CD14-positive monocyte (primary cell): ENCODE measurements at regions not wholly inside any gene's neighbourhood (a gene's known extent, or its start where the extent isn't known, plus 50 kb on each side); places are given as distances from the start of the nearest gene placed in this dataset.

ENCODE experiments used
- DNase-seq, 3 donors: peaks; one replicate each; pipeline ENCODE4 v3.0.0-alpha.2; 2011 to 2022
- H2AFZ ChIP-seq: 2 replicates; pipeline ENCODE4 v1.6.0; 2012; ENCODE audit warnings: mild to moderate bottlenecking, low read depth, low read length, inconsistent platforms; ENCODE audit not compliant: insufficient read depth, poor library complexity, severe bottlenecking
- H3K27ac ChIP-seq, 2 donors: 1 replicate in 1 of 2; 2 replicates in 1 of 2; pipeline ENCODE4 v1.5.1; 2012 to 2013; ENCODE audit warnings: low read length in 2 of 2, control low read depth in 1 of 2, inconsistent platforms in 1 of 2, low read depth in 1 of 2, mild to moderate bottlenecking in 1 of 2
- H3K27me3 ChIP-seq, 2 donors: one replicate each; pipeline versions ENCODE4 v1.6.0 to v1.6.1; 2011 to 2013; ENCODE audit warnings: low read length in 2 of 2; ENCODE audit not compliant: control insufficient read depth in 2 of 2, insufficient read depth in 2 of 2
- H3K36me3 ChIP-seq, 2 donors: replicated peaks in 1 of 2; 1 replicate in 1 of 2; 2 replicates in 1 of 2; pipeline versions ENCODE4 v1.5.1 to v1.6.1; 2012 to 2013; ENCODE audit warnings: low read length in 2 of 2, control low read depth in 1 of 2, inconsistent platforms in 1 of 2, mild to moderate bottlenecking in 1 of 2; ENCODE audit not compliant: insufficient read depth in 2 of 2, control insufficient read depth in 1 of 2
- H3K4me1 ChIP-seq, 2 donors: 1 replicate in 1 of 2; 2 replicates in 1 of 2; pipeline versions ENCODE4 v1.5.1 to v1.6.1; 2012 to 2013; ENCODE audit warnings: low read length in 2 of 2, control low read depth in 1 of 2, inconsistent platforms in 1 of 2, mild to moderate bottlenecking in 1 of 2, moderate library complexity in 1 of 2; ENCODE audit not compliant: insufficient read depth in 2 of 2, control insufficient read depth in 1 of 2
- H3K4me2 ChIP-seq: replicated peaks from 2 replicates; pipeline ENCODE3; 2012; ENCODE audit warnings: low read length, moderate library complexity, mild to moderate bottlenecking; ENCODE audit not compliant: poor library complexity, severe bottlenecking; ENCODE audit errors: extremely low read depth
- H3K4me3 ChIP-seq, 3 experiments: fragments of 200-600 bp in 1 of 3; sonication (generic) in 1 of 3; replicated peaks in 1 of 3; 1 replicate in 2 of 3; 2 replicates in 1 of 3; pipeline ENCODE4 v1.5.1; 2011 to 2013; ENCODE audit warnings: low read length in 3 of 3, mild to moderate bottlenecking in 3 of 3, control low read depth in 2 of 3, low read depth in 2 of 3, inconsistent platforms in 1 of 3, moderate library complexity in 1 of 3
- H3K79me2 ChIP-seq: 2 replicates; pipeline ENCODE4 v1.6.0; 2012; ENCODE audit warnings: mild to moderate bottlenecking, control low read depth, inconsistent platforms, low read length, moderate library complexity; ENCODE audit not compliant: insufficient read depth
- H3K9ac ChIP-seq: 2 replicates; pipeline ENCODE4 v1.6.0; 2017; ENCODE audit warnings: low read length, mild to moderate bottlenecking; ENCODE audit not compliant: insufficient read depth, poor library complexity, severe bottlenecking
- H3K9me3 ChIP-seq, 2 donors: replicated peaks in 1 of 2; 1 replicate in 1 of 2; 2 replicates in 1 of 2; pipeline versions ENCODE4 v1.5.1 to v1.6.1; 2012 to 2013; ENCODE audit warnings: low read length in 2 of 2, control low read depth in 1 of 2; ENCODE audit not compliant: control insufficient read depth in 1 of 2, insufficient read depth in 1 of 2
- H4K20me1 ChIP-seq: 2 replicates; pipeline ENCODE4 v1.6.0; 2012; ENCODE audit warnings: mild to moderate bottlenecking, low read length, control low read depth, moderate library complexity; ENCODE audit not compliant: insufficient read depth
- H3K27ac Mint-ChIP-seq, 7 donors: one replicate each; pipeline ENCODE4 v1.8.0; 2020; ENCODE audit warnings: mild to moderate bottlenecking in 7 of 7, mixed read lengths in 7 of 7, moderate library complexity in 6 of 7, inconsistent platforms in 2 of 7
- H3K27me3 Mint-ChIP-seq, 3 donors: one replicate each; pipeline ENCODE4 v1.8.0; 2021 to 2022; ENCODE audit warnings: low read depth in 3 of 3, mild to moderate bottlenecking in 3 of 3, mixed read lengths in 3 of 3, moderate library complexity in 3 of 3, inconsistent platforms in 1 of 3
- H3K36me3 Mint-ChIP-seq, 2 donors: one replicate each; pipeline ENCODE4 v1.8.0; 2020; ENCODE audit warnings: mixed read lengths in 2 of 2, inconsistent platforms in 1 of 2, mild to moderate bottlenecking in 1 of 2
- H3K4me1 Mint-ChIP-seq: one replicate; pipeline ENCODE4 v1.8.0; 2020; ENCODE audit warnings: mild to moderate bottlenecking, mixed read lengths
- H3K4me3 Mint-ChIP-seq, 2 donors: one replicate each; pipeline ENCODE4 v1.8.0; 2020; ENCODE audit warnings: mild to moderate bottlenecking in 2 of 2, mixed read lengths in 2 of 2, moderate library complexity in 1 of 2
- H3K9me3 Mint-ChIP-seq, 7 donors: one replicate each; pipeline ENCODE4 v1.8.0; 2020 to 2022; ENCODE audit warnings: mixed read lengths in 7 of 7, mild to moderate bottlenecking in 6 of 7, moderate library complexity in 6 of 7, inconsistent platforms in 2 of 7
- WGBS: methylation state at CpG from one replicate; pipeline ENCODE4 v1.1.5; 2013; ENCODE audit warnings: missing lambda C conversion rate; ENCODE audit not compliant: insufficient coverage; 5-methylcytosine and 5-hydroxymethylcytosine counted together
- intact Hi-C, 2 donors: fragments of 100-400 bp; cut with micrococcal nuclease; formaldehyde crosslinking; loops; one replicate each; pipeline versions ENCODE4 v1.15.0 to v1.15.1; 2023
- TF ChIP-seq, protein P1 (sequence below): fragments of 200-600 bp; IDR thresholded peaks from one replicate; pipeline ENCODE4 v1.8.0; 2022; ENCODE audit warnings: antibody characterized with exemption, mild to moderate bottlenecking

DNA sequence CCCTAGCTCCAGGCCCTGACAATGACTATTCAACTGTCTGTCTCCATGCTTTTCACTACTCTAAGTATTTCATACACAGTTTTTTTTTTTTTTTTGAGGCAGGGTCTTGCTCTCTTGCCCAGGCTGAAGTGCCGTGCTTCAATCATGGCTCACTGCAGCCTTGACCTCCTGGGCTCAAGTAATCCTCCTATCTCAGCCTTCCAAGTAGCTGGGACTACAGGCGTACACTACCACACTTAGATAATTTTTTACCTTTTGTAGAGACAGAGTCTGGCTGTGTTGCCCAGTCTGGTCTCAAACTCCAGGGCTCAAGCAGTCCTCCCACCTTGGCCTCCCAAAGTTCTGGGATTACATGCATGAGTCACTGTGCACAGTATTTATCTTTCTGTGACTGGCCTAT is 815.4 kb downstream of the DACH1 start:
- Histone ChIP-seq H2AFZ (no peak overlapping the region), H3K36me3 (no peaks in the 10 kb centered on the region), H3K9ac (no peak overlapping the region), H4K20me1 (no peaks in the 10 kb centered on the region), H3K9me3 (peaks cover 10 to 11% of the 10 kb centered on the region in 2 donors), H3K79me2 (no peaks in the 10 kb centered on the region), H3K4me2 (no peak overlapping the region), H3K27me3 (no peaks in the 10 kb centered on the region), H3K4me1 (no peaks in the 10 kb centered on the region), H3K27ac (no peak overlapping the region), H3K4me3 (no peak overlapping the region)
- no peak overlapping the region for H3K27ac Mint-ChIP-seq
- intact Hi-C loops: no loop called here
- H3K27me3 Mint-ChIP-seq: peaks cover 0 to 1% (median 0%) of the 10 kb centered on the region in 3 donors
- TF ChIP-seq, protein P1, sequence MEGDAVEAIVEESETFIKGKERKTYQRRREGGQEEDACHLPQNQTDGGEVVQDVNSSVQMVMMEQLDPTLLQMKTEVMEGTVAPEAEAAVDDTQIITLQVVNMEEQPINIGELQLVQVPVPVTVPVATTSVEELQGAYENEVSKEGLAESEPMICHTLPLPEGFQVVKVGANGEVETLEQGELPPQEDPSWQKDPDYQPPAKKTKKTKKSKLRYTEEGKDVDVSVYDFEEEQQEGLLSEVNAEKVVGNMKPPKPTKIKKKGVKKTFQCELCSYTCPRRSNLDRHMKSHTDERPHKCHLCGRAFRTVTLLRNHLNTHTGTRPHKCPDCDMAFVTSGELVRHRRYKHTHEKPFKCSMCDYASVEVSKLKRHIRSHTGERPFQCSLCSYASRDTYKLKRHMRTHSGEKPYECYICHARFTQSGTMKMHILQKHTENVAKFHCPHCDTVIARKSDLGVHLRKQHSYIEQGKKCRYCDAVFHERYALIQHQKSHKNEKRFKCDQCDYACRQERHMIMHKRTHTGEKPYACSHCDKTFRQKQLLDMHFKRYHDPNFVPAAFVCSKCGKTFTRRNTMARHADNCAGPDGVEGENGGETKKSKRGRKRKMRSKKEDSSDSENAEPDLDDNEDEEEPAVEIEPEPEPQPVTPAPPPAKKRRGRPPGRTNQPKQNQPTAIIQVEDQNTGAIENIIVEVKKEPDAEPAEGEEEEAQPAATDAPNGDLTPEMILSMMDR: no peak
- no peaks in the 10 kb centered on the region for H3K4me1 Mint-ChIP-seq
- DNase-seq: no peak
- no peak overlapping the region for H3K4me3 Mint-ChIP-seq
- no peaks in the 10 kb centered on the region for H3K36me3 Mint-ChIP-seq
- H3K9me3 Mint-ChIP-seq: peaks cover 6 to 16% (median 8%) of the 10 kb centered on the region in 7 donors
- 100% methylated on average over 2 of the region's 2 CpGs for WGBS

DNA sequence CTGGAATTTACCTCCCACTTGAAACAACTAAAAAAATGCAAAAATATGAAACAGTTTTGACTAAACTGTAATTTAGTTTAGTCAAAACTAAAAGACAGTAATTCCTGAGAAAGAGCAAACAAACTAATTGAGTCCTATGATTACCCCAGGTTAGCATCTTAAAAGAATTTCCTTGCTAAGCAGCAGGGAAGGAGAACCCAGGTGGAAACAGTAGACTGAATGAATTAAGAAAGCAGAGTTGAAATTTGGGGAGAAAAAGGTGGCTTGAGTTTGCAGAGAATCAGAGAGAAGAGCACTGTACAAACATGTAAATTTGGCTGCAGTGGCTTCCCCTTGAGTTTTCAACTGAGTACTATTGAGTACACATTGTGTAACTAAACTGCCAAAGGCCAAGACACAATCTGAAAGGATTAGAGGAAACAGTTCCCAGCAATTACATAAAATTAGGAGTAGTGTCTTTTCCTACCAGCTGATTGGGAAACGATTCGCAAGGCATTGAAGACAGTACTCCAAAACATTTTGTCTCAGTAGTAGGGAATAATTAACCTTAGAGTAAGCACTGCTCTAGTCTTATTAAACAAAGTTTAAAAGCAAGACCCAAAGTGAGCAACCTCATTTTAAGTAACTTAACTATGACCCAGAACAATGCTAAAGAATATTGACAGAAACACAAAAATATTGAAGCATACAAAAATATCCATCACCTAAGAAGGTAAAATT is 820.5 kb downstream of the DACH1 start:
- WGBS: no CpG with 5 or more reads among the region's 2 CpGs
- DNase-seq: no peak
- intact Hi-C loops: no loop called here
- H3K4me3 ChIP-seq: no peak overlapping the region
- no peak overlapping the region for H3K9ac ChIP-seq
- Mint-ChIP-seq H3K4me3 (no peak overlapping the region), H3K36me3 (no peaks in the 10 kb centered on the region), H3K27me3 (peaks cover 0 to 1% (median 0%) of the 10 kb centered on the region in 3 donors), H3K9me3 (peaks cover 0 to 4% (median 1%) of the 10 kb centered on the region in 7 donors), H3K27ac (no peak overlapping the region), H3K4me1 (no peaks in the 10 kb centered on the region)
- H3K27me3 ChIP-seq: no peaks in the 10 kb centered on the region
- no peak overlapping the region for H3K4me2 ChIP-seq
- no peaks in the 10 kb centered on the region for H4K20me1 ChIP-seq
- no peaks in the 10 kb centered on the region for H3K79me2 ChIP-seq
- H3K4me1 ChIP-seq: no peaks in the 10 kb centered on the region
- no peaks in the 10 kb centered on the region for H3K36me3 ChIP-seq
- TF ChIP-seq, protein P1: no peak
- no peak overlapping the region for H2AFZ ChIP-seq
- no peaks in the 10 kb centered on the region for H3K9me3 ChIP-seq
- H3K27ac ChIP-seq: no peak overlapping the region
